ENCODE measurements at regions not wholly inside any gene's neighbourhood (a gene's known extent, or its start where the extent isn't known, plus 50 kb on each side); places are given as distances from the start of the nearest gene placed in this dataset.

DNA sequence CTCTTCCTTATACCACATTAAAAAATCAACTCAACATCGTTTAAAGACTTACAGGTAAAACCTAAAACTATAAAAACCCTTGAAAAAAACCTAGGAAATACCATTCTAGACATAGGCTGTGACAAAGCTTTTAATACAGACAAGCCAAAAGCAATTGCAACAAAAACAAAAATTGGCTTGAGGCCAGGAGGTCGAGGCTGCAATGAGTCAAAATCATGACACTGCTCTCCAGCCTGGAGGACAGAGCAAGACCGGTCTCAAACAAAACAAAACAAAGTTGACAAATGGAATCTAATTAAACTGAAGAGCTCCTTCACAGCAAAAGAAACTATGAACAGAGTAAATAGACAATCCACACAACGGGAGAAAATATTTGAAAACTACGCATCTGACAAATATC lies 1057.8 kb downstream of the FSCB start:
- TF ChIP-seq ZNF112 (tag by site-specific recombination; IDR thresholded peaks at IDR 0.05) (no peak), ZNF792 (tag by site-specific recombination; IDR thresholded peaks at IDR 0.05) (no peak), ZNF19 (tag by site-specific recombination; IDR thresholded peaks at IDR 0.05; ENCODE audit: low read depth) (no peak), ZNF114 (tag by site-specific recombination; IDR thresholded peaks at IDR 0.05) (no peak), KLF1 (tag by site-specific recombination; IDR thresholded peaks at IDR 0.05) (no peak), ZNF157 (tag by site-specific recombination; IDR thresholded peaks at IDR 0.05) (no peak), ZNF561 (tag by site-specific recombination; IDR thresholded peaks at IDR 0.05; ENCODE audit: borderline replicate concordance) (no peak), MYNN (tag by site-specific recombination; IDR thresholded peaks at IDR 0.05; ENCODE audit: borderline replicate concordance) (no peak), HOXD13 (CRISPR knock-in tag; IDR thresholded peaks at IDR 0.05; ENCODE audit: borderline replicate concordance) (no peak), RBAK (tag by site-specific recombination; IDR thresholded peaks at IDR 0.05) (no peak), ZNF433 (tag by site-specific recombination; IDR thresholded peaks at IDR 0.05; ENCODE audit: low read depth) (no peak), ZSCAN16 (tag by site-specific recombination; IDR thresholded peaks at IDR 0.05) (no peak), ZNF473 (tag by site-specific recombination; IDR thresholded peaks at IDR 0.05) (no peak)
- TF ChIP-seq, protein P1, sequence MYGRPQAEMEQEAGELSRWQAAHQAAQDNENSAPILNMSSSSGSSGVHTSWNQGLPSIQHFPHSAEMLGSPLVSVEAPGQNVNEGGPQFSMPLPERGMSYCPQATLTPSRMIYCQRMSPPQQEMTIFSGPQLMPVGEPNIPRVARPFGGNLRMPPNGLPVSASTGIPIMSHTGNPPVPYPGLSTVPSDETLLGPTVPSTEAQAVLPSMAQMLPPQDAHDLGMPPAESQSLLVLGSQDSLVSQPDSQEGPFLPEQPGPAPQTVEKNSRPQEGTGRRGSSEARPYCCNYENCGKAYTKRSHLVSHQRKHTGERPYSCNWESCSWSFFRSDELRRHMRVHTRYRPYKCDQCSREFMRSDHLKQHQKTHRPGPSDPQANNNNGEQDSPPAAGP (tag by site-specific recombination; IDR thresholded peaks at IDR 0.05): no peak
- H3K4me1 ChIP-seq (ENCODE audit: control insufficient read depth, insufficient read depth, low read length): no peaks in the 10 kb centered on the region
- H3K27ac ChIP-seq (ENCODE audit: extremely low read depth, low read depth, low read length): no peak overlapping the region
- no peaks in the 10 kb centered on the region for H3K9me3 ChIP-seq (ENCODE audit: control insufficient read depth, insufficient read depth, low read depth, low read length)
- CTCF ChIA-PET: no interaction called here
- no peak overlapping the region for H3K4me3 ChIP-seq (ENCODE audit: low read depth, low read length)
- H3K36me3 ChIP-seq (ENCODE audit: control insufficient read depth in 2 of 2, insufficient read depth in 1 of 2, low read length in 2 of 2): no peaks in the 10 kb centered on the region
- POLR2A ChIA-PET: no interaction called here

GRCh38 chr14:43438056-43438455 lies 1069.0 kb downstream of the FSCB start:
- no peaks in the 10 kb centered on the region for H3K9me3 ChIP-seq (ENCODE audit: control insufficient read depth, insufficient read depth, low read depth, low read length)
- H3K27ac ChIP-seq (ENCODE audit: extremely low read depth, low read depth, low read length): no peak overlapping the region
- TF ChIP-seq ZBTB48 (tag by site-specific recombination; IDR thresholded peaks at IDR 0.05): no peak
- TF ChIP-seq ZNF121 (tag by site-specific recombination; IDR thresholded peaks at IDR 0.05): no peak
- TF ChIP-seq ZNF548 (tag by site-specific recombination; IDR thresholded peaks at IDR 0.05): no peak
- TF ChIP-seq ZNF16 (tag by site-specific recombination; IDR thresholded peaks at IDR 0.05; ENCODE audit: low read depth): no peak
- TF ChIP-seq ZNF37A (tag by site-specific recombination; IDR thresholded peaks at IDR 0.05): no peak
- TF ChIP-seq ZNF704 (tag by site-specific recombination; IDR thresholded peaks at IDR 0.05): no peak
- no peak for TF ChIP-seq GLIS2 (tag by site-specific recombination; IDR thresholded peaks at IDR 0.05)
- no peak for TF ChIP-seq ELK4 (IDR thresholded peaks at IDR 0.05; ENCODE audit: borderline replicate concordance, low read depth, low read length)
- TF ChIP-seq ZNF510 (tag by site-specific recombination; IDR thresholded peaks at IDR 0.05; ENCODE audit: insufficient replicate concordance): no peak
- no peak for TF ChIP-seq SP7 (tag by site-specific recombination; IDR thresholded peaks at IDR 0.05)
- no peak for TF ChIP-seq KLF8 (tag by site-specific recombination; IDR thresholded peaks at IDR 0.05)
- TF ChIP-seq, protein P2, sequence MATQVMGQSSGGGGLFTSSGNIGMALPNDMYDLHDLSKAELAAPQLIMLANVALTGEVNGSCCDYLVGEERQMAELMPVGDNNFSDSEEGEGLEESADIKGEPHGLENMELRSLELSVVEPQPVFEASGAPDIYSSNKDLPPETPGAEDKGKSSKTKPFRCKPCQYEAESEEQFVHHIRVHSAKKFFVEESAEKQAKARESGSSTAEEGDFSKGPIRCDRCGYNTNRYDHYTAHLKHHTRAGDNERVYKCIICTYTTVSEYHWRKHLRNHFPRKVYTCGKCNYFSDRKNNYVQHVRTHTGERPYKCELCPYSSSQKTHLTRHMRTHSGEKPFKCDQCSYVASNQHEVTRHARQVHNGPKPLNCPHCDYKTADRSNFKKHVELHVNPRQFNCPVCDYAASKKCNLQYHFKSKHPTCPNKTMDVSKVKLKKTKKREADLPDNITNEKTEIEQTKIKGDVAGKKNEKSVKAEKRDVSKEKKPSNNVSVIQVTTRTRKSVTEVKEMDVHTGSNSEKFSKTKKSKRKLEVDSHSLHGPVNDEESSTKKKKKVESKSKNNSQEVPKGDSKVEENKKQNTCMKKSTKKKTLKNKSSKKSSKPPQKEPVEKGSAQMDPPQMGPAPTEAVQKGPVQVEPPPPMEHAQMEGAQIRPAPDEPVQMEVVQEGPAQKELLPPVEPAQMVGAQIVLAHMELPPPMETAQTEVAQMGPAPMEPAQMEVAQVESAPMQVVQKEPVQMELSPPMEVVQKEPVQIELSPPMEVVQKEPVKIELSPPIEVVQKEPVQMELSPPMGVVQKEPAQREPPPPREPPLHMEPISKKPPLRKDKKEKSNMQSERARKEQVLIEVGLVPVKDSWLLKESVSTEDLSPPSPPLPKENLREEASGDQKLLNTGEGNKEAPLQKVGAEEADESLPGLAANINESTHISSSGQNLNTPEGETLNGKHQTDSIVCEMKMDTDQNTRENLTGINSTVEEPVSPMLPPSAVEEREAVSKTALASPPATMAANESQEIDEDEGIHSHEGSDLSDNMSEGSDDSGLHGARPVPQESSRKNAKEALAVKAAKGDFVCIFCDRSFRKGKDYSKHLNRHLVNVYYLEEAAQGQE (tag by site-specific recombination; IDR thresholded peaks at IDR 0.05): no peak
- no peak for TF ChIP-seq ZNF571 (tag by site-specific recombination; IDR thresholded peaks at IDR 0.05)
- no peak for TF ChIP-seq ZNF112 (tag by site-specific recombination; IDR thresholded peaks at IDR 0.05)
- TF ChIP-seq ZNF639 (tag by site-specific recombination; IDR thresholded peaks at IDR 0.05): no peak
- no peak for TF ChIP-seq ZSCAN23 (tag by site-specific recombination; IDR thresholded peaks at IDR 0.05)
- no peaks in the 10 kb centered on the region for H3K36me3 ChIP-seq (ENCODE audit: control insufficient read depth in 2 of 2, insufficient read depth in 1 of 2, low read length in 2 of 2)
- ChIA-PET CTCF (no interaction called here), POLR2A (no interaction called here)
- no peak overlapping the region for H3K4me3 ChIP-seq (ENCODE audit: low read depth, low read length)
- no peaks in the 10 kb centered on the region for H3K4me1 ChIP-seq (ENCODE audit: control insufficient read depth, insufficient read depth, low read length)

All from HEK293 (cell line).